Heart left ventricle (tissue), 16 donors: ENCODE measurements at regions not wholly inside any gene's neighbourhood (a gene's known extent, or its start where the extent isn't known, plus 50 kb on each side); places are given as distances from the start of the nearest gene placed in this dataset.
"Not testable (repeated sequence)": the region's sequence is repeated elsewhere in the genome, so short reads cannot be mapped to it uniquely, and the experiment has no call there.

Source experiments
- ATAC-seq, 4 donors: fragments of 200-7000 bp; cut with Tn5 transposase; one replicate each; pipeline ENCODE4 v1.9.1; 2020 to 2022; ENCODE audit warnings: moderate library complexity in 4 of 4, mild to moderate bottlenecking in 3 of 4, moderate number of reproducible peaks in 1 of 4
- DNase-seq, 5 donors: peaks; one replicate each; pipeline ENCODE4 v3.0.0-alpha.2; 2020
- H3K27ac ChIP-seq, 12 donors: fragments of 200-600 bp; sonication (generic) in 4 of 12; one replicate each; pipeline versions ENCODE4 v1.5.0 to v1.8.0; 2016 to 2022; ENCODE audit warnings: mild to moderate bottlenecking in 2 of 12
- H3K27me3 ChIP-seq, 9 donors: fragments of 200-600 bp; sonication (generic) in 2 of 9; one replicate each; pipeline versions ENCODE4 v1.5.1 to v1.8.0; 2016 to 2022; ENCODE audit warnings: mild to moderate bottlenecking in 3 of 9
- H3K36me3 ChIP-seq, 9 donors: fragments of 200-600 bp; sonication (generic) in 2 of 9; one replicate each; pipeline versions ENCODE4 v1.5.0 to v1.8.0; 2018 to 2022; ENCODE audit warnings: mild to moderate bottlenecking in 2 of 9
- H3K4me1 ChIP-seq, 12 donors: fragments of 200-600 bp; sonication (generic) in 4 of 12; one replicate each; pipeline versions ENCODE4 v1.5.0 to v1.8.0; 2016 to 2022; ENCODE audit warnings: mild to moderate bottlenecking in 3 of 12
- H3K4me3 ChIP-seq, 12 donors: fragments of 200-600 bp; sonication (generic) in 4 of 12; one replicate each; pipeline versions ENCODE4 v1.5.0 to v1.8.0; 2017 to 2022; ENCODE audit warnings: mild to moderate bottlenecking in 9 of 12, moderate library complexity in 4 of 12
- H3K9me3 ChIP-seq, 12 donors: fragments of 200-600 bp; sonication (generic) in 4 of 12; one replicate each; pipeline versions ENCODE4 v1.5.0 to v1.8.0; 2016 to 2022; ENCODE audit warnings: mild to moderate bottlenecking in 1 of 12
- POLR2A ChIP-seq, 2 donors: fragments of 450-650 bp; IDR thresholded peaks; one replicate each; pipeline ENCODE4 v1.6.1; 2017; ENCODE audit warnings: antibody characterized with exemption in 2 of 2, mild to moderate bottlenecking in 2 of 2, moderate library complexity in 2 of 2
- WGBS, 4 donors: extraction: QIAGEN DNeasy Blood & Tissue Kit in 2 of 4; methylation state at CpG; one replicate each; pipeline versions ENCODE4 v1.1.5 to v1.1.7; 2013 to 2018; 5-methylcytosine and 5-hydroxymethylcytosine counted together
- intact Hi-C, 10 donors: fragments of 100-400 bp; cut with DNase I; formaldehyde crosslinking; loops; one replicate each; pipeline versions ENCODE4 v1.11.1 to v1.14.2; 2022
- TF ChIP-seq, protein P1 (sequence below), 12 donors: fragments of 200-600 bp; sonication (generic) in 4 of 12; IDR thresholded peaks; one replicate each; pipeline versions ENCODE4 v1.5.0 to v1.8.0; 2018 to 2022; ENCODE audit warnings: antibody characterized with exemption in 12 of 12, mild to moderate bottlenecking in 5 of 12
- donor health status: ischemic (EF 13 %, LVEDD 7.1; RV severe dilation, severe dysfunction).
- donor health status: healthy with polysubstance abuse.
- donor health status: DM: no; HTN: yes; CAD: no.
- donor health status: DM: no; HTN: no; CAD: no.
- donor health status: ischemic (EF 25% LVEDD 6.9; RV normal size, moderate dysfunction).
- donor health status: ischemic (EF 25% LVEDD 5.7; RV mildly dilated, moderate dysfunction).
- donor health status: healthy.
- donor health status: DM: yes; HTN: yes; CAD: no.
- donor health status: ischemic (EF 35%, LVEDD 5.7; RV mildly dilated, moderate dysfunction).
- donor health status: nonischemic (EF 11% LVEDD 7.7; RV severe dilation, severe dysfunction).
- donor health status: DM: yes; HTN: yes; CAD: no.
- donor health status: PGD.
- donor health status: ischemic (EF 29% LVEDD 5.4; RV normal size, mild dysfunction).
- donor health status: nonischemic (EF 23%, LVEDD 6.1; RV moderate dilation, normal function).

DNA sequence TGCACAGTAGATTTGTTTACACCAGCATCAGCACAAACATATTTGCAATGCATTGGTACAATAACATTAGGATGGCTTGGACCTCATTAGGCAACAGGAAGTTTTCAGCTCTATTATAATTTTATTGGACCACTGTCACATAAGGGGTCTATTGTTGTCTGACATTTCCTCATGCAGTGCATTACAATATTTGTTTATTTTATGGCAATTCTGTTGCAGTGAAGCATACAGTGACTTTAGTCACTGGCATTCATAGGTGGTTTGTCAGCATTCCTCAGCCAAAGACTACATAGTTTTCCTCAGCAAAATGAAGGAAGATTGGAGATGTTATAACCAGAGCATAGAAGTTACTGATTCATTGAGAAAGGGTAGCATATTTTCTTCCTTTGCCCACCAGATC is 1732.9 kb downstream of the PCDH9 start:
- intact Hi-C loops, result no loop called here
- ATAC-seq (no peak), DNase-seq (no peak)
- Histone ChIP-seq H3K36me3 (no peaks in the 10 kb centered on the region), H3K4me3 (no peak overlapping the region), H3K27ac (no peak overlapping the region), H3K9me3 (peaks cover 0 to 3% (median 0%) of the 10 kb centered on the region in 12 donors), H3K27me3 (no peaks in the 10 kb centered on the region), H3K4me1 (no peaks in the 10 kb centered on the region)
- TF ChIP-seq POLR2A (IDR thresholded peaks at IDR 0.05), result no peak
- TF ChIP-seq, protein P1, sequence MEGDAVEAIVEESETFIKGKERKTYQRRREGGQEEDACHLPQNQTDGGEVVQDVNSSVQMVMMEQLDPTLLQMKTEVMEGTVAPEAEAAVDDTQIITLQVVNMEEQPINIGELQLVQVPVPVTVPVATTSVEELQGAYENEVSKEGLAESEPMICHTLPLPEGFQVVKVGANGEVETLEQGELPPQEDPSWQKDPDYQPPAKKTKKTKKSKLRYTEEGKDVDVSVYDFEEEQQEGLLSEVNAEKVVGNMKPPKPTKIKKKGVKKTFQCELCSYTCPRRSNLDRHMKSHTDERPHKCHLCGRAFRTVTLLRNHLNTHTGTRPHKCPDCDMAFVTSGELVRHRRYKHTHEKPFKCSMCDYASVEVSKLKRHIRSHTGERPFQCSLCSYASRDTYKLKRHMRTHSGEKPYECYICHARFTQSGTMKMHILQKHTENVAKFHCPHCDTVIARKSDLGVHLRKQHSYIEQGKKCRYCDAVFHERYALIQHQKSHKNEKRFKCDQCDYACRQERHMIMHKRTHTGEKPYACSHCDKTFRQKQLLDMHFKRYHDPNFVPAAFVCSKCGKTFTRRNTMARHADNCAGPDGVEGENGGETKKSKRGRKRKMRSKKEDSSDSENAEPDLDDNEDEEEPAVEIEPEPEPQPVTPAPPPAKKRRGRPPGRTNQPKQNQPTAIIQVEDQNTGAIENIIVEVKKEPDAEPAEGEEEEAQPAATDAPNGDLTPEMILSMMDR (IDR thresholded peaks at IDR 0.05), result no peak

DNA sequence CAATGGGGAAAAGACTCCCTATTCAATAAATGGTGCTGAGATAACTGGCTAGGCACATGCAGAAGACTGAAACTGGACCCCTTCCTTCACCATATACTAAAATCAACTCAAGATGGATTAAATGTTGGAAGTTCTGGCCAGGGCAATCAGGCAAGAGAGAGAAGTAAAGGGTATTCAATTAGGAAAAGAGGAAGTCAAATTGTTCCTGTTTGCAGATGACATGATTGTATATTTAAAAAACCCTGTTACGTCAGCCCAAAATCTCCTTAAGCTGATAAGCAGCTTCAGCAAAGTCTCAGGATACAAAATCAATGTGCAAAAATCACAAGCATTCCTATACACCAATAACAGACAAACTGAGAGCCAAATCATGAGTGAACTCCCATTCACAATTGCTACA is 1739.4 kb downstream of the PCDH9 start:
- H3K4me3 ChIP-seq, H3K27ac ChIP-seq, DNase-seq, intact Hi-C loops, H3K27me3 ChIP-seq, H3K9me3 ChIP-seq, H3K4me1 ChIP-seq, H3K36me3 ChIP-seq, ATAC-seq: not testable (repeated sequence)
- 53 to 73% (median 63%) methylated on average over 1 of the region's 1 CpG for whole genome bisulfite sequencing, 4 donors

GRCh38 chr13:65488606-65489005 is 1741.5 kb downstream of the PCDH9 start:
- 40 to 47% (median 46%) methylated on average over 3 of the region's 3 CpGs for WGBS, 4 donors
- ATAC-seq, result no peak
- peaks cover 0 to 16% (median 0%) of the 10 kb centered on the region in 12 donors for H3K9me3 ChIP-seq

DNA sequence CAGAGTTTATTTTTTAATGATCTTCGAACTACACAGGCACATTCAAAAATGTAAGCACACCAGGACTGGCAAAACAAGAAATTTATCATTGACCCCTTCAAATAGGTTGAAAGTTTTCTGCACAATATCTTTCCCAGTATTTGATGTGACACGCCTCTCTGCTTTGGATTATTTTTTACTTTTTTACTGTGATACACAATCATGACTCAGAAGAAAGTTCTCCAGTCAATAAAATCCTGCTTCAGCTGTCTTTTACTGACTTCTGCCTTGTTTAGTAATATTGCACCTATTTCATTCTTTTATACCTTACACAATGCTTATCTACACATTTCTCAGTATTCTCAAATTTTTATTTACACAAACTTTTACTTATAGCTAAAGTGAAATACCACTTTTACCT is 1750.4 kb downstream of the PCDH9 start:
- Histone ChIP-seq H3K9me3 (peaks cover 0 to 13% (median 0%) of the 10 kb centered on the region in 12 donors), H3K27ac (no peak overlapping the region), H3K27me3 (no peaks in the 10 kb centered on the region), H3K4me1 (no peaks in the 10 kb centered on the region), H3K4me3 (no peak overlapping the region), H3K36me3 (no peaks in the 10 kb centered on the region)
- WGBS, 4 donors, result 65 to 76% (median 73%) methylated on average over 2 of the region's 2 CpGs
- ATAC-seq (no peak), DNase-seq (no peak)
- intact Hi-C loops, result no loop called here
- TF ChIP-seq POLR2A (IDR thresholded peaks at IDR 0.05), result no peak
- TF ChIP-seq, protein P1 (IDR thresholded peaks at IDR 0.05), result no peak

More at GRCh38 chr13:65488606-65489005, 1741.5 kb downstream of the PCDH9 start:
- TF ChIP-seq, protein P1 (IDR thresholded peaks at IDR 0.05), result no peak
- TF ChIP-seq POLR2A (IDR thresholded peaks at IDR 0.05), result no peak
- Histone ChIP-seq H3K27me3 (no peaks in the 10 kb centered on the region), H3K4me3 (no peak overlapping the region), H3K27ac (no peak overlapping the region), H3K4me1 (no peaks in the 10 kb centered on the region), H3K36me3 (no peaks in the 10 kb centered on the region)
- intact Hi-C loops, result no loop called here
- no peak for DNase-seq

- Histone ChIP-seq H3K27ac (no peak overlapping the region), H3K27me3 (no peaks in the 10 kb centered on the region), H3K36me3 (no peaks in the 10 kb centered on the region), H3K4me3 (no peak overlapping the region), H3K9me3 (peaks cover 0 to 5% (median 0%) of the 10 kb centered on the region in 12 donors), H3K4me1 (no peaks in the 10 kb centered on the region)
- 87 to 95% (median 93%) methylated on average over 1 of the region's 1 CpG for WGBS, 4 donors
- no peak for TF ChIP-seq POLR2A (IDR thresholded peaks at IDR 0.05)
- TF ChIP-seq, protein P1 (IDR thresholded peaks at IDR 0.05), result no peak
- ATAC-seq (no peak), DNase-seq (no peak)
- intact Hi-C loops, result no loop called here
Observed at GRCh38 chr13:65473196-65473595, 1756.9 kb downstream of the PCDH9 start.
